Lung (tissue), 11 donors: ENCODE measurements at regions not wholly inside any gene's neighbourhood (a gene's known extent, or its start where the extent isn't known, plus 50 kb on each side); places are given as distances from the start of the nearest gene placed in this dataset.

ENCODE experiments used
- ATAC-seq: fragments of 200-7000 bp; cut with Tn5 transposase; one replicate; pipeline ENCODE4 v1.9.1; 2020; ENCODE audit warnings: moderate number of reproducible peaks; ENCODE audit not compliant: insufficient read depth, low FRiP score
- DNase-seq, 3 donors: peaks; one replicate each; pipeline ENCODE4 v3.0.0-alpha.2; 2013 to 2017
- H3K27ac ChIP-seq, 2 donors: one replicate each; pipeline ENCODE4 v1.5.1; 2013; ENCODE audit warnings: mild to moderate bottlenecking in 2 of 2, moderate library complexity in 2 of 2, control low read depth in 1 of 2, inconsistent platforms in 1 of 2, low read depth in 1 of 2, low read length in 1 of 2
- H3K27me3 ChIP-seq, 3 donors: one replicate each; pipeline ENCODE4 v1.5.1; 2013; ENCODE audit warnings: low read length in 2 of 3; ENCODE audit not compliant: control insufficient read depth in 3 of 3, insufficient read depth in 3 of 3
- H3K36me3 ChIP-seq, 4 donors: one replicate each; pipeline ENCODE4 v1.5.1; 2013; ENCODE audit warnings: low read length in 4 of 4, mild to moderate bottlenecking in 1 of 4, moderate library complexity in 1 of 4; ENCODE audit not compliant: control insufficient read depth in 4 of 4, insufficient read depth in 4 of 4
- H3K4me1 ChIP-seq, 5 donors: one replicate each; pipeline ENCODE4 v1.5.1; 2013; ENCODE audit warnings: low read length in 5 of 5, mild to moderate bottlenecking in 2 of 5, moderate library complexity in 1 of 5; ENCODE audit not compliant: control insufficient read depth in 5 of 5, insufficient read depth in 5 of 5
- H3K4me3 ChIP-seq: one replicate; pipeline ENCODE4 v1.5.1; 2013; ENCODE audit warnings: mild to moderate bottlenecking, control low read depth, moderate library complexity
- H3K9ac ChIP-seq, 2 donors: one replicate each; pipeline ENCODE4 v1.5.1; 2013; ENCODE audit warnings: low read length in 2 of 2, control low read depth in 1 of 2; ENCODE audit not compliant: insufficient read depth in 1 of 2
- H3K9me3 ChIP-seq, 4 donors: one replicate each; pipeline ENCODE4 v1.5.1; 2013; ENCODE audit warnings: low read length in 3 of 4, mild to moderate bottlenecking in 1 of 4, moderate library complexity in 1 of 4; ENCODE audit not compliant: control insufficient read depth in 4 of 4, insufficient read depth in 3 of 4
- CTCF ChIP-seq: IDR thresholded peaks from 2 replicates; pipeline ENCODE4 v1.5.1; 2012; ENCODE audit warnings: mild to moderate bottlenecking; ENCODE audit errors: control extremely low read depth, extremely low read depth
- WGBS, 2 donors: extraction: QIAGEN DNeasy Blood & Tissue Kit; methylation state at CpG; one replicate each; pipeline ENCODE4 v1.1.7; 2013; 5-methylcytosine and 5-hydroxymethylcytosine counted together
- donor health status: control.
- donor health status: control.
- donor health status: Bipolar disorder and iron deficiency.
- donor health status: healthy.
- donor health status: DM: yes; HTN: yes; CAD: no.

GRCh38 chr21:24824209-24824608 lies 783.1 kb downstream of the MRPL39 start:
- H3K9ac ChIP-seq: no peak overlapping the region
- H3K27ac ChIP-seq: no peak overlapping the region
- H3K4me3 ChIP-seq: no peak overlapping the region
- no peak for TF ChIP-seq CTCF
- no peaks in the 10 kb centered on the region for H3K4me1 ChIP-seq
- H3K36me3 ChIP-seq: no peaks in the 10 kb centered on the region
- ATAC-seq (no peak), DNase-seq (no peak)
- no peaks in the 10 kb centered on the region for H3K27me3 ChIP-seq
- H3K9me3 ChIP-seq: no peaks in the 10 kb centered on the region
- WGBS, 2 donors: 84 to 90% methylated on average over 4 of the region's 4 CpGs

- Histone ChIP-seq H3K27me3 (no peaks in the 10 kb centered on the region), H3K4me3 (no peak overlapping the region), H3K9ac (no peak overlapping the region), H3K36me3 (no peaks in the 10 kb centered on the region), H3K27ac (no peak overlapping the region), H3K4me1 (no peaks in the 10 kb centered on the region), H3K9me3 (no peaks in the 10 kb centered on the region)
- WGBS, 2 donors: 84 to 90% methylated on average over 2 of the region's 2 CpGs
- DNase-seq (no peak), ATAC-seq (no peak)
- TF ChIP-seq CTCF: no peak
Measured at GRCh38 chr21:24823247-24823646, 784.0 kb downstream of the MRPL39 start.

- TF ChIP-seq CTCF: no peak
- ATAC-seq: no peak
- Histone ChIP-seq H3K9me3 (no peaks in the 10 kb centered on the region), H3K4me1 (no peaks in the 10 kb centered on the region), H3K27ac (no peak overlapping the region), H3K9ac (no peak overlapping the region), H3K4me3 (no peak overlapping the region), H3K27me3 (no peaks in the 10 kb centered on the region), H3K36me3 (no peaks in the 10 kb centered on the region)
- peak in 1 of 3 donors; percentile 3 for DNase-seq
- 62 to 68% methylated on average over 3 of the region's 3 CpGs for WGBS, 2 donors
Measured at GRCh38 chr21:24785033-24785432, 822.2 kb downstream of the MRPL39 start.

- no peak for TF ChIP-seq CTCF
- no peak for ATAC-seq
- WGBS, 2 donors: 12 to 39% methylated on average over 2 of the region's 2 CpGs
Measured at GRCh38 chr21:24781146-24781545, 826.1 kb downstream of the MRPL39 start.

More at GRCh38 chr21:24781146-24781545, 826.1 kb downstream of the MRPL39 start:
- Histone ChIP-seq H3K36me3 (no peaks in the 10 kb centered on the region), H3K27ac (no peak overlapping the region), H3K4me3 (no peak overlapping the region), H3K4me1 (no peaks in the 10 kb centered on the region), H3K9ac (no peak overlapping the region), H3K27me3 (no peaks in the 10 kb centered on the region), H3K9me3 (no peaks in the 10 kb centered on the region)
- no peak for DNase-seq
